GM03348 (cell line): ENCODE measurements at regions not wholly inside any gene's neighbourhood (a gene's known extent, or its start where the extent isn't known, plus 50 kb on each side); places are given as distances from the start of the nearest gene placed in this dataset.

Experiments
- DNase-seq: peaks from one replicate; pipeline ENCODE4 v3.0.0; 2012; ENCODE audit warnings: low spot score

GRCh38 chr2:19434413-19434812 lies 76.0 kb upstream of the OSR1 start:
- no peak for DNase-seq

- no peak for DNase-seq
Observed at GRCh38 chr2:19426941-19427340, 68.5 kb upstream of the OSR1 start.

DNA sequence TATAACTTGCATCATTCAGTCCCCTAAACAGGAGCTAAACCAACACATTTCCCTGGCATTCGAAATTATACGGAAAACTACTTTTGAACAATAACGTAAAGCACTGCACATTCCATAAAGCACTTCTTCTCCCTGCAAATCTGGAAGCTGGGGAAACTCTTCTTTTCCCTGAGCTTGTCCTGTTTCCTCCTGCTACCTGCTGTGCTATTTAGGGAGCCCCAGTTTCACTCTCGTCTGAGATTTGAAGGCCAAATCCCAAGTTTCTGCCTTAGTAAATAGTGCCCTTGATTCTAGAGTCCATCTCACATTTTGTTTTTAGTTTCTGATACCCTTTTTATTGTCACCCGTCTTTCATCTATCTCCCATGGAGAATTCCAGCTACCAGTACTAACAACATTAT lies 67.7 kb upstream of the OSR1 start:
- DNase-seq: no peak

DNA sequence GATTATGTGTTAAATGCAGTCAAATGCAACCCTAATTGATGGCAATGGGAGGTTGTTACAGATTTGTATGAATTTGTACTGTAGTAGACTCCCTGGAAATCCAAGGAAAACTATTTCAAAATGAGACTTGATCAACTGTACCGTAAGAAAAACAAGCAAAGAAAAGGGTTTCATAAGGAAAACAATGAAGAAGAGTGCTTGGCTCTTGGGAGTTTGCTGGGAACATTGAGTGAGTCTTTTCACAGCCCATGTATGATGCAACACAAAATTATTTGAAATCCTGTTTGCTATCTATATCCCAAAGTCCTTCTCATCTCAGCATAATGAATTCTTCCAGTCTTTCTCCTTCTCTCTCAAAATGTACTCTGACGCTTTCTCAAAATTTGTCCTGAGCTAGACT lies 67.0 kb upstream of the OSR1 start:
- peak; percentile 7 for DNase-seq

DNA sequence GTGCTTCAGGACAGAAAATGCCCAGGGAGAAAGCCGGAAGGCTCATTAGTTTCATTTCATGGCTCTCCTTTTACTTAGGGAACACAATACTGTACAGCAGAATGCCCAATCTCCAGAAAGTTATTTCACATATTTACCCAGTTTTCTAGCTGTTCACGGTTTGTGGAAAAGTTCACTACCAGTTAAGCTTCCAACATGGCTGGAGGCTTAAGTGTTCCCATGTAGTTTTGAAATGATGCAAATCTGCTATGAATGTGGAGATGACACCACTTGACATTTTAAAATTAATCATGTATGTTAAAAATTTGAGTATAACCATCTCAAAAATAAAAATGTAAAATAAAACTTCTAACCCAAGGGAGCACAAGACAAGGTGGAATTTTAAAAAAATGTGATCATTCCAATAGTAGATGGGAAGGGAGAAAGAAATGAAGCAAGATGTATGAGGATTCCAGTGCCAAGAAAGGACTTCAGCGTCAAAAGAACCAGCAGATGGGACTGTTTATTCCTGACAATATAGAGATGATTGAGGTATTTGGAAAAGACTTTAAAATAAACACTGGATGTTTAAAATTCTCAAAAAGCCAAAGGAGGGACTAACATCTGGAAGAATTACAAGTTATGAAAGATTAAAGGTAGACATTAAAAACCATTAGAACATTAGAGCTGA lies 60.9 kb upstream of the OSR1 start:
- no peak for DNase-seq

GRCh38 chr2:19416784-19417684 lies 58.6 kb upstream of the OSR1 start:
- no peak for DNase-seq

DNA sequence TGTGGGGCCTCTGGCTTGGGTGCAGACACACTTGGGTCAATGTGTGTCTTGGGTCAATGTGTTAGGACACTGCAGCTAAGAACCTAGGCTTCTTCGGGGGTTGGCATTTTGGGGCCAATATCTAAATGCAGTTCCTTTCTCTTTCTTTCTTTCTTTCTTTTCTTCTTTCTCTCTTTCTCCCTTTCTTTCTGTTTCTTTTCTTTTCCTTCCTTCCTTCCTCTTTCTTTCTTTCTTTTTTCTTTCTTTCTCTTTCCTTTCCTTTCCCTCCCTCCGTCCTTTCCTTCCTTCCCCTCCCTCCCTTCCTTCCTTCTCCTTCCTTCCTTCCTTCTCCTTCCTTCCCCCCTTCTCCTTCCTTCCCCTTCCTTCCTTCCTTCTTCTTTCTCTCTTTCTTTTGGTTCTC lies 57.7 kb upstream of the OSR1 start:
- no peak for DNase-seq

GRCh38 chr2:19409046-19409445 lies 50.6 kb upstream of the OSR1 start:
- DNase-seq: no peak

DNA sequence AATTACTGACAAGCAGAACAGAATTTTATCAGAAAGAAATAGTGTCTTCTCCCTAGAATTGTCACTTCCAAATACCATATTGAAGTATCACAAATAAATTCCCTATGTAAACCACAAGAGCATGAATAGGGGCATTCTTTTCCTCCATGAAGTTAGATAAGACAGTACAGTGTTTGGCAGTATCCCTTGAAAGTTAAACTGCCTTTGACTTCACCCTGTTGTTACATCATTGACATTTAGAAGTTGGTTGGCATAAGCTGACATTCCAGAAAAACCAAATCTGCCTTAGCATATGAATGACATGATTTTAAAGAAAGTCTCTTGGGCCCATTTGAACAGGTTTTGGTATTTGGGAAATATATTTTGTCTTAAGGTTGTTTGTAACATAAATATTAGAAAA lies 50.2 kb upstream of the OSR1 start:
- DNase-seq: peak; percentile 2
